Skeletal muscle tissue (tissue), 3 donors: ENCODE measurements at regions not wholly inside any gene's neighbourhood (a gene's known extent, or its start where the extent isn't known, plus 50 kb on each side); places are given as distances from the start of the nearest gene placed in this dataset.
"Not testable (repeated sequence)": the region's sequence is repeated elsewhere in the genome, so short reads cannot be mapped to it uniquely, and the experiment has no call there.

ENCODE experiments used
- H3K27ac ChIP-seq: one replicate; pipeline ENCODE4 v1.7.0; 2013; ENCODE audit warnings: mild to moderate bottlenecking, low read depth, low read length, inconsistent platforms
- H3K27me3 ChIP-seq, 3 donors: one replicate each; pipeline ENCODE4 v1.7.0; 2013; ENCODE audit warnings: low read length in 3 of 3; ENCODE audit not compliant: control insufficient read depth in 3 of 3, insufficient read depth in 3 of 3
- H3K36me3 ChIP-seq, 3 donors: one replicate each; pipeline ENCODE4 v1.7.0; 2013; ENCODE audit warnings: low read length in 3 of 3; ENCODE audit not compliant: control insufficient read depth in 3 of 3, insufficient read depth in 3 of 3
- H3K4me1 ChIP-seq, 3 donors: one replicate each; pipeline ENCODE4 v1.7.0; 2013; ENCODE audit warnings: low read length in 3 of 3, mild to moderate bottlenecking in 3 of 3; ENCODE audit not compliant: control insufficient read depth in 3 of 3, insufficient read depth in 3 of 3
- H3K4me3 ChIP-seq, 3 donors: one replicate each; pipeline ENCODE4 v1.7.0; 2013; ENCODE audit warnings: low read length in 3 of 3
- H3K9ac ChIP-seq, 3 donors: one replicate each; pipeline ENCODE4 v1.7.0; 2013; ENCODE audit warnings: low read length in 3 of 3, mild to moderate bottlenecking in 3 of 3, moderate library complexity in 2 of 3, low read depth in 1 of 3
- H3K9me3 ChIP-seq, 3 donors: one replicate each; pipeline ENCODE4 v1.7.0; 2013; ENCODE audit warnings: low read length in 3 of 3; ENCODE audit not compliant: control insufficient read depth in 3 of 3
- donor health status: Osteomylitis.

GRCh38 chr2:5173876-5174535 lies 518.2 kb upstream of the SOX11 start:
- peaks cover 0 to 2% (median 0%) of the 10 kb centered on the region in 3 donors for H3K9me3 ChIP-seq
- no peaks in the 10 kb centered on the region for H3K36me3 ChIP-seq
- no peak overlapping the region for H3K27ac ChIP-seq
- no peak overlapping the region for H3K9ac ChIP-seq
- H3K4me1 ChIP-seq, result no peaks in the 10 kb centered on the region
- no peak overlapping the region for H3K4me3 ChIP-seq
- H3K27me3 ChIP-seq, result no peaks in the 10 kb centered on the region

- Histone ChIP-seq H3K36me3 (no peaks in the 10 kb centered on the region), H3K27me3 (no peaks in the 10 kb centered on the region), H3K4me3 (no peak overlapping the region), H3K9me3 (peaks cover 0 to 2% (median 0%) of the 10 kb centered on the region in 3 donors), H3K27ac (peak overlapping the region; percentile 70), H3K9ac (no peak overlapping the region), H3K4me1 (no peaks in the 10 kb centered on the region)
Measured at GRCh38 chr2:5175231-5175630, 517.0 kb upstream of the SOX11 start.

- Histone ChIP-seq H3K4me3 (no peak overlapping the region), H3K4me1 (no peaks in the 10 kb centered on the region), H3K27ac (no peak overlapping the region), H3K9ac (no peak overlapping the region), H3K36me3 (no peaks in the 10 kb centered on the region), H3K27me3 (no peaks in the 10 kb centered on the region), H3K9me3 (peaks cover 0 to under 1% (median 0%) of the 10 kb centered on the region in 3 donors)
Measured at GRCh38 chr2:5176764-5177163, 515.4 kb upstream of the SOX11 start.

GRCh38 chr2:5183031-5183430 lies 509.2 kb upstream of the SOX11 start:
- no peak overlapping the region for H3K4me3 ChIP-seq
- no peaks in the 10 kb centered on the region for H3K4me1 ChIP-seq
- no peak overlapping the region for H3K27ac ChIP-seq
- H3K9me3 ChIP-seq, result no peaks in the 10 kb centered on the region
- H3K36me3 ChIP-seq, result no peaks in the 10 kb centered on the region
- no peak overlapping the region for H3K9ac ChIP-seq
- no peaks in the 10 kb centered on the region for H3K27me3 ChIP-seq

- no peaks in the 10 kb centered on the region for H3K27me3 ChIP-seq
Measured at GRCh38 chr2:5187283-5187682, 504.9 kb upstream of the SOX11 start.

GRCh38 chr2:5188636-5189035 lies 503.5 kb upstream of the SOX11 start:
- Histone ChIP-seq H3K4me1 (no peaks in the 10 kb centered on the region), H3K36me3 (no peaks in the 10 kb centered on the region), H3K27ac (no peak overlapping the region), H3K4me3 (no peak overlapping the region), H3K27me3 (no peaks in the 10 kb centered on the region), H3K9me3 (no peaks in the 10 kb centered on the region), H3K9ac (no peak overlapping the region)

More at GRCh38 chr2:5187283-5187682, 504.9 kb upstream of the SOX11 start:
- no peak overlapping the region for H3K4me3 ChIP-seq
- H3K27ac ChIP-seq, result no peak overlapping the region
- H3K4me1 ChIP-seq, result no peaks in the 10 kb centered on the region
- H3K9me3 ChIP-seq, result no peaks in the 10 kb centered on the region
- no peaks in the 10 kb centered on the region for H3K36me3 ChIP-seq
- no peak overlapping the region for H3K9ac ChIP-seq

GRCh38 chr2:5190023-5190422 lies 502.2 kb upstream of the SOX11 start:
- H3K9ac ChIP-seq, result no peak overlapping the region
- no peak overlapping the region for H3K27ac ChIP-seq
- no peaks in the 10 kb centered on the region for H3K27me3 ChIP-seq
- no peaks in the 10 kb centered on the region for H3K9me3 ChIP-seq
- H3K4me3 ChIP-seq, result no peak overlapping the region
- no peaks in the 10 kb centered on the region for H3K4me1 ChIP-seq
- no peaks in the 10 kb centered on the region for H3K36me3 ChIP-seq

GRCh38 chr2:5195636-5196035 lies 496.5 kb upstream of the SOX11 start:
- H3K36me3 ChIP-seq, result no peaks in the 10 kb centered on the region
- H3K9me3 ChIP-seq, result peaks cover 0 to 2% (median 0%) of the 10 kb centered on the region in 3 donors
- no peak overlapping the region for H3K9ac ChIP-seq
- no peaks in the 10 kb centered on the region for H3K4me1 ChIP-seq
- H3K4me3 ChIP-seq, result no peak overlapping the region
- H3K27ac ChIP-seq, result no peak overlapping the region
- no peaks in the 10 kb centered on the region for H3K27me3 ChIP-seq

GRCh38 chr2:5203134-5203755 lies 488.9 kb upstream of the SOX11 start:
- Histone ChIP-seq H3K9me3 (no peaks in the 10 kb centered on the region), H3K4me3 (no peak overlapping the region), H3K36me3 (no peaks in the 10 kb centered on the region), H3K9ac (no peak overlapping the region), H3K4me1 (no peaks in the 10 kb centered on the region), H3K27ac (no peak overlapping the region), H3K27me3 (no peaks in the 10 kb centered on the region)

GRCh38 chr2:5206742-5207141 lies 485.4 kb upstream of the SOX11 start:
- H3K4me3 ChIP-seq, H3K9me3 ChIP-seq, H3K27ac ChIP-seq: not testable (repeated sequence)

More at GRCh38 chr2:5206742-5207141, 485.4 kb upstream of the SOX11 start:
- H3K4me1 ChIP-seq, H3K27me3 ChIP-seq, H3K36me3 ChIP-seq, H3K9ac ChIP-seq: not testable (repeated sequence)
